HG02798 (cell line): ENCODE measurements at regions not wholly inside any gene's neighbourhood (a gene's known extent, or its start where the extent isn't known, plus 50 kb on each side); places are given as distances from the start of the nearest gene placed in this dataset.

Experiments
- ATAC-seq: cut with Tn5 transposase; IDR thresholded peaks from one replicate; pipeline ENCODE4 v1.9.1; 2021; ENCODE audit warnings: mild to moderate bottlenecking; ENCODE audit not compliant: unreplicated experiment, poor library complexity

- ATAC-seq: no peak
Observed at GRCh38 chr7:131224996-131225395, 102.7 kb upstream of the MKLN1 start.

GRCh38 chr7:131225619-131226513, 101.8 kb upstream of the MKLN1 start:
- no peak for ATAC-seq

- ATAC-seq: no peak
Observed at GRCh38 chr7:131226514-131226865, 101.2 kb upstream of the MKLN1 start.

GRCh38 chr7:131231381-131232220, 96.1 kb upstream of the MKLN1 start:
- ATAC-seq: peak; percentile 85

- no peak for ATAC-seq
Observed at GRCh38 chr7:131232768-131233167, 94.9 kb upstream of the MKLN1 start.

- no peak for ATAC-seq
Observed at GRCh38 chr7:131233193-131233592, 94.5 kb upstream of the MKLN1 start.

GRCh38 chr7:131234719-131235488, 92.8 kb upstream of the MKLN1 start:
- no peak for ATAC-seq

- ATAC-seq: no peak
Observed at GRCh38 chr7:131235489-131236317, 92.0 kb upstream of the MKLN1 start.

- no peak for ATAC-seq
Observed at GRCh38 chr7:131236318-131236672, 91.4 kb upstream of the MKLN1 start.

- no peak for ATAC-seq
Observed at GRCh38 chr7:131238347-131238931, 89.2 kb upstream of the MKLN1 start.

GRCh38 chr7:131241386-131241785, 86.3 kb upstream of the MKLN1 start:
- ATAC-seq: no peak

- no peak for ATAC-seq
Observed at GRCh38 chr7:131242123-131242650, 85.5 kb upstream of the MKLN1 start.

GRCh38 chr7:131244259-131244852, 83.3 kb upstream of the MKLN1 start:
- ATAC-seq: no peak

- no peak for ATAC-seq
Observed at GRCh38 chr7:131249003-131249402, 78.7 kb upstream of the MKLN1 start.

GRCh38 chr7:131249483-131249882, 78.2 kb upstream of the MKLN1 start:
- ATAC-seq: no peak

GRCh38 chr7:131250331-131250730, 77.3 kb upstream of the MKLN1 start:
- no peak for ATAC-seq

GRCh38 chr7:131251371-131251770, 76.3 kb upstream of the MKLN1 start:
- no peak for ATAC-seq

GRCh38 chr7:131252976-131253375, 74.7 kb upstream of the MKLN1 start:
- ATAC-seq: no peak

GRCh38 chr7:131254211-131254610, 73.5 kb upstream of the MKLN1 start:
- ATAC-seq: no peak
